SK-N-MC (cell line): ENCODE measurements at regions not wholly inside any gene's neighbourhood (a gene's known extent, or its start where the extent isn't known, plus 50 kb on each side); places are given as distances from the start of the nearest gene placed in this dataset.

Experiments
- EZH2 ChIP-seq: fragments of 200-600 bp; sonication (generic); IDR thresholded peaks from one replicate; pipeline ENCODE4 v1.6.1; 2017; ENCODE audit warnings: antibody characterized with exemption
- FOXP2 ChIP-seq: optimal IDR thresholded peaks from 2 replicates; pipeline ENCODE3; 2011; ENCODE audit warnings: mild to moderate bottlenecking, moderate library complexity; ENCODE audit not compliant: insufficient read depth; ENCODE audit errors: extremely low read length, control extremely low read depth
- POLR2AphosphoS5 ChIP-seq: IDR thresholded peaks from 2 replicates; pipeline ENCODE4 v1.6.1; 2012; ENCODE audit warnings: mild to moderate bottlenecking, low read depth, low read length, borderline replicate concordance

DNA sequence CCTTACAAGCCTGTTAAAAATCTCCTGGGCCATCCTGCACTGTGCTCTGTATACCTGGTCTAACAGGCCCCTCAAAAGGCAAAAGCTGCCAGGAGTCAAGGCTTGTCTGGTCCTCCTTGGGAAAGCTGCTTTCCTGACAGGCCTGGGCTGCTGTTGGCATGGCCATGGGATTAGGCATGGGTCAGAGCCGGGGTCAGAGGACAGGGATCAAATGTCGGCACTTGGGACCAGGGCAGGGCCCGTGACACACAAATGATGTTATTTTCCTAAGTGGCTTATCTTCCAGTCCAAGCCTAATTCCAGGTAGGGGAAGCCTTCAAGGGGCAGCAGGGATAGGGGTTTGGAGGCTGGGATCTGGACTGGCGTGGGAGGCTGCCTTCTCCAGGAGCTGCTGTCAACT, 191.5 kb upstream of the GPR26 start:
- TF ChIP-seq POLR2AphosphoS5, result no peak
- TF ChIP-seq EZH2, result no peak
- no peak for TF ChIP-seq FOXP2
